Esophagus squamous epithelium (tissue), 5 donors: ENCODE measurements at regions not wholly inside any gene's neighbourhood (a gene's known extent, or its start where the extent isn't known, plus 50 kb on each side); places are given as distances from the start of the nearest gene placed in this dataset.

Experiments
- DNase-seq: peaks from one replicate; lab custom pipeline; 2025; lab: John Stamatoyannopoulos, UW
- H3K27ac ChIP-seq, 4 donors: fragments of 200-600 bp; sonication (generic); one replicate each; pipeline ENCODE4 v1.5.1; 2016 to 2019; ENCODE audit warnings: mild to moderate bottlenecking in 1 of 4
- H3K27me3 ChIP-seq, 4 donors: fragments of 200-600 bp; sonication (generic); 1 replicate in 3 of 4; 2 replicates in 1 of 4; pipeline versions ENCODE4 v1.5.1 to v1.6.0; 2017 to 2021; ENCODE audit warnings: antibody characterized with exemption in 1 of 4
- H3K36me3 ChIP-seq, 3 donors: fragments of 200-600 bp; sonication (generic); one replicate each; pipeline ENCODE4 v1.5.1; 2016 to 2019
- H3K4me1 ChIP-seq, 3 donors: fragments of 200-600 bp; sonication (generic); one replicate each; pipeline ENCODE4 v1.5.1; 2017 to 2019
- H3K4me3 ChIP-seq, 4 donors: fragments of 200-600 bp; sonication (generic); 1 replicate in 3 of 4; 2 replicates in 1 of 4; pipeline ENCODE4 v1.5.1; 2016 to 2019; ENCODE audit warnings: mild to moderate bottlenecking in 2 of 4, moderate library complexity in 1 of 4
- H3K9me3 ChIP-seq, 3 donors: fragments of 200-600 bp; sonication (generic); one replicate each; pipeline ENCODE4 v1.5.1; 2016 to 2019
- POLR2A ChIP-seq, 4 donors: fragments of 450-650 bp; IDR thresholded peaks; one replicate each; pipeline ENCODE4 v1.6.1; 2017; ENCODE audit warnings: antibody characterized with exemption in 4 of 4, mild to moderate bottlenecking in 4 of 4, moderate library complexity in 3 of 4
- WGBS, 2 donors: methylation state at CpG; one replicate each; pipeline ENCODE4 v1.1.5; 2018; 5-methylcytosine and 5-hydroxymethylcytosine counted together
- intact Hi-C: fragments of 100-400 bp; cut with DNase I; formaldehyde crosslinking; loops from one replicate; pipeline ENCODE4 v1.15.0; 2022
- TF ChIP-seq, protein P1 (sequence below), 6 experiments: fragments of 450-650 bp in 4 of 6; fragments of 200-600 bp in 2 of 6; sonication (generic) in 2 of 6; IDR thresholded peaks; one replicate each; pipeline ENCODE4 v1.5.1; 2016 to 2019; ENCODE audit warnings: antibody characterized with exemption in 6 of 6, mild to moderate bottlenecking in 4 of 6, moderate library complexity in 4 of 6
- donor health status: DM: yes; HTN: yes; CAD: no.

DNA sequence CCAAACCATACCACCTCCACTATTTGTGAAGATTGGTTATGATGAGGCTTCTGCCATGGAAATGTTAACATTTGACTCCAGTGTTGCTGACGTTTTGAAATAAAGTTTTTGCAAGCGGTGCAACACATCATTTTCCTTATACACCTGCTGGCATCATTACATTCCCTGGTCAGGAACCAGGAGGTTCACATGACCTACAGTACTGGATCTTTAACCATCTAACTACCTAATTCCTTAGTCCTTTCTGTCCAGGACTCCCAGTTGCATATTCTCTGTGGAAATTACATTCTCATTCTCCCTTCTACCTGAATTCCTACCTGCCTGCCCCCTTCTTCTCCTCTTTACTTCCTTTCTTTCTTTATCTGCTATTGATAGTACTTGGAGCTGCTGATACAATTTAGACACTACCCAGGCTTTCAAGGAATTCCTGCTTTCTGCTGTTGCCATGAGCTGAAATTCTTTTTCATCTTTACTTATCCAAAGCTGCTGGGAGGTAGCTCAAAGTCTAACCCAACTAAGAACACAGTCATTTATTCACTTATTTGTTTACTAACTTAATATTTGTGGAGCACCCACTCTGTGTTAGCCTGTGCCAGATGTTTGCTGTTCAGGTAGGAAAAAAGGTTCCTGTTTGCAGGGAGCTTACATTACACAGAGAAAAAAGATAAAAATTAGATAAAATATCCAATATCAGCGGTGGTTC lies 144.2 kb downstream of the EDEM1 start:
- 65 to 75% methylated on average over 3 of the region's 3 CpGs for WGBS, 2 donors
- Histone ChIP-seq H3K36me3 (no peaks in the 10 kb centered on the region), H3K4me1 (no peaks in the 10 kb centered on the region), H3K27ac (no peak overlapping the region), H3K4me3 (no peak overlapping the region), H3K27me3 (no peaks in the 10 kb centered on the region), H3K9me3 (no peaks in the 10 kb centered on the region)
- TF ChIP-seq, protein P1, sequence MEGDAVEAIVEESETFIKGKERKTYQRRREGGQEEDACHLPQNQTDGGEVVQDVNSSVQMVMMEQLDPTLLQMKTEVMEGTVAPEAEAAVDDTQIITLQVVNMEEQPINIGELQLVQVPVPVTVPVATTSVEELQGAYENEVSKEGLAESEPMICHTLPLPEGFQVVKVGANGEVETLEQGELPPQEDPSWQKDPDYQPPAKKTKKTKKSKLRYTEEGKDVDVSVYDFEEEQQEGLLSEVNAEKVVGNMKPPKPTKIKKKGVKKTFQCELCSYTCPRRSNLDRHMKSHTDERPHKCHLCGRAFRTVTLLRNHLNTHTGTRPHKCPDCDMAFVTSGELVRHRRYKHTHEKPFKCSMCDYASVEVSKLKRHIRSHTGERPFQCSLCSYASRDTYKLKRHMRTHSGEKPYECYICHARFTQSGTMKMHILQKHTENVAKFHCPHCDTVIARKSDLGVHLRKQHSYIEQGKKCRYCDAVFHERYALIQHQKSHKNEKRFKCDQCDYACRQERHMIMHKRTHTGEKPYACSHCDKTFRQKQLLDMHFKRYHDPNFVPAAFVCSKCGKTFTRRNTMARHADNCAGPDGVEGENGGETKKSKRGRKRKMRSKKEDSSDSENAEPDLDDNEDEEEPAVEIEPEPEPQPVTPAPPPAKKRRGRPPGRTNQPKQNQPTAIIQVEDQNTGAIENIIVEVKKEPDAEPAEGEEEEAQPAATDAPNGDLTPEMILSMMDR (IDR thresholded peaks at IDR 0.05), result no peak
- TF ChIP-seq POLR2A (IDR thresholded peaks at IDR 0.05), result no peak
- intact Hi-C loops, result no loop called here
- DNase-seq, result no peak

DNA sequence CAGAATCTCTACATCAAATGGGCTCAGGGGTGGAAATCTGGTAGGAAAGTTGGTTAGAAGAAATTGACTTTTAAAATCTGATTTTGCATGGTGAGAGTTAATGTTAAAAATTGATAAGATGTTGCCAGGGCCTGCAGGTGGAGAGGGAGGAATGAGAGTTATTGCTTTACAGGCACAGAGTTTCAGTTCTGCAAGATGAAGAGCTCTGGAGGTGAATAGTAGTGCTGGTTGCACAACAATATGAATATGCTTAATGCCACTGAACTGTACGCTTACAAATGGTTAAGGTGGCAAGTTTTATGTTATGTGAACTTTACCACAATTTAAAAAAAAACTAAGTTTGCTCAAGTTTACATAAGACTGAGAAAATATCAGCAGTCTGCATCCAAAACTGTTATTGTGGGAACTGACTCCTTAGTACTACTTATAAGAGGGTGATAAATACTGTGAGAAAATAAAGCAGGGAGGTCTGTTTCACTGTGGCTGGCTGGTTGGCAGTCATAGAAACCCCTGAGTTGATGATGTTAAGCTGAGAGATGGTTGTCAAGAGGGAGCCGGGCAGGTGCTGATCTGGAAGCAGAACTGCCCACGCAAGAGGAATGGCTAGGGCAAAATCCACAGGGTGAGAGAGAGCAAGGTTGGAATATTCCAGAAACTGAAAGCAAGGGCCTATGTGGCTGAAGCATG lies 144.9 kb downstream of the EDEM1 start:
- WGBS, 2 donors, result 57 to 68% methylated on average over 3 of the region's 3 CpGs
- no peak for DNase-seq
- Histone ChIP-seq H3K4me3 (no peak overlapping the region), H3K4me1 (no peaks in the 10 kb centered on the region), H3K9me3 (no peaks in the 10 kb centered on the region), H3K36me3 (no peaks in the 10 kb centered on the region), H3K27ac (no peak overlapping the region), H3K27me3 (no peaks in the 10 kb centered on the region)
- intact Hi-C loops, result no loop called here
- no peak for TF ChIP-seq POLR2A (IDR thresholded peaks at IDR 0.05)
- TF ChIP-seq, protein P1 (IDR thresholded peaks at IDR 0.05), result no peak

DNA sequence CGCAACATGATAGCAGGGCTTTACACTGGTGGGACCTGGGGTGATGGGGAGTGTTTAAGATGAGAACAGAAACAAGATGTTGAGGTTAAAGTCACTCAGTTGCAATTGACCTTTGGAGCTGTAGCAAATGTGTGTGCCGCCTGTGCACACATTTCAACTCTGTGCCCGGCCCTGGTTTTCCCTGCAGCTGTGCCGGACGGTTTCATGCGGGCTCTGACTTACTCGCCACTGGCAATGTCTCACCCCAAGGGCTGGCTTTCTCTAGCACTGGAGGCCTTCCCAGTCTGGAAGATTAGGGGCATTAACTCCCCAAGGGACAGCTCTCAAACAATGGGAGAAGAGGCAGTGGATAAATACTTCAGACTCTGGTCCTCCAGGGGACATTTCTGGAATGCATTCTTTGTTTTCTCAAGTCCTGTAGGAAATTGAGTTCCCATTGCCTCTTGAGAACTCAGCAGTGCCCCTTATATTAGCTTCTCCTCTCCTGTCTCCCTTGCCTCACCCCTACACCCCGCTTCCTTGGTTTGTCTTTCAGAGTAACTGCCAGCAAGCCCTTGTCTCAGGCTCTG lies 152.5 kb downstream of the EDEM1 start:
- Histone ChIP-seq H3K27me3 (peaks cover 0 to 3% (median 0%) of the 10 kb centered on the region in 4 donors), H3K4me3 (no peak overlapping the region), H3K4me1 (no peaks in the 10 kb centered on the region), H3K27ac (no peak overlapping the region), H3K9me3 (no peaks in the 10 kb centered on the region), H3K36me3 (no peaks in the 10 kb centered on the region)
- no peak for DNase-seq
- WGBS, 2 donors, result 53 to 83% methylated on average over 2 to 8 of the region's 8 CpGs
- TF ChIP-seq, protein P1 (IDR thresholded peaks at IDR 0.05), result no peak
- no peak for TF ChIP-seq POLR2A (IDR thresholded peaks at IDR 0.05)
- intact Hi-C loops, result no loop called here

DNA sequence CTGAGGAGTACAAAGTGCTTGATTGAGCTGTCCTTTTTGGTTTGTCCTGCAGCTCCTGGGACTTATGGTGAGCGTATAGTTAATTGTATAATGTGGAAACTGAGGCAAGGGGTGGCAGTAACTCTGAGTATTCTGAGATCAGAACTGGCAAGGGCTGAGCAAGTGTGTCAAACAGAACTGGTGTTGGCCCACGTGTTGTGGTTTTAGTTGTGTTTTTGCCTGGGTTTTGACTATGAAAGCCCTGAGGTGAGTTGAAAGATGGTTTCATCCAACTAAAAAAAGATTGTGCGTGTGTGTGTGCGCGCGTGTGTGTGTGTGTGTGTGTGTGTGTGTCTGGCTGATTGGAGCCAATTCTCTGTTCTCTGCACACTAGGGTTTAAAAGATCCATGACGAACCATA lies 154.1 kb downstream of the EDEM1 start:
- H3K27ac ChIP-seq, result no peak overlapping the region
- H3K9me3 ChIP-seq, result no peaks in the 10 kb centered on the region
- peaks cover 0 to 3% (median 0%) of the 10 kb centered on the region in 4 donors for H3K27me3 ChIP-seq
- H3K4me1 ChIP-seq, result no peaks in the 10 kb centered on the region
- no peak overlapping the region for H3K4me3 ChIP-seq
- intact Hi-C loops, result no loop called here
- H3K36me3 ChIP-seq, result no peaks in the 10 kb centered on the region
- WGBS, 2 donors, result 49 to 77% methylated on average over 6 to 7 of the region's 7 CpGs
- TF ChIP-seq POLR2A (IDR thresholded peaks at IDR 0.05), result no peak
- TF ChIP-seq, protein P1 (IDR thresholded peaks at IDR 0.05), result no peak
- no peak for DNase-seq

DNA sequence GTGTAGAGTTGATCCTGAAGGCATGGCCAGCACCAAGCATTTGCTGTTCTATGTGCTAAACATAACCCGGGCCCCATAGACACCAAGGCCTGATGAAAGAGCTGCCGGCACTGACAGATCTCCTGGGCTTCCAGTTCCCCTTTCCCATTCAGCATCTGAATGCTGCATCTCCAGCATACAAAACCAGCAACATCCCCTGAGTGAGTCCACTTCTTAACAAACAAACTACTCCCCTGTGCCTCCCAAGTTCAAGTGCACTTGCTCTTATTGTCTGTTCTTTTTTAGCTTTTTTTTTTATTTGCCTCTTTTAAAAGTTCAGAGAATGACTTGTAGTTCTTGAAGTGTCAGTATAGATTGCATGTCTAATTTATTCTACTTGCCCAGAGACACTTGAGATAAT lies 156.0 kb downstream of the EDEM1 start:
- TF ChIP-seq POLR2A (IDR thresholded peaks at IDR 0.05), result no peak
- TF ChIP-seq, protein P1 (IDR thresholded peaks at IDR 0.05), result no peak
- no peak for DNase-seq
- Histone ChIP-seq H3K4me1 (no peaks in the 10 kb centered on the region), H3K36me3 (no peaks in the 10 kb centered on the region), H3K27ac (no peak overlapping the region), H3K4me3 (no peak overlapping the region), H3K9me3 (no peaks in the 10 kb centered on the region), H3K27me3 (peaks cover 0 to 3% (median 0%) of the 10 kb centered on the region in 4 donors)
- intact Hi-C loops, result no loop called here
- WGBS, 2 donors, result 54 to 62% methylated on average over 2 of the region's 2 CpGs
